Endothelial cell (in vitro differentiated cells): ENCODE measurements at regions not wholly inside any gene's neighbourhood (a gene's known extent, or its start where the extent isn't known, plus 50 kb on each side); places are given as distances from the start of the nearest gene placed in this dataset.

ENCODE experiments used
- DNase-seq: peaks from one replicate; pipeline ENCODE4 v3.0.0; 2021; ENCODE audit warnings: low spot score
- H3K27ac Mint-ChIP-seq: one replicate; pipeline ENCODE4 v1.8.0; 2021; ENCODE audit warnings: mixed read lengths, inconsistent platforms; ENCODE audit not compliant: unreplicated experiment
- H3K27me3 Mint-ChIP-seq: one replicate; pipeline ENCODE4 v1.8.0; 2021; ENCODE audit warnings: mild to moderate bottlenecking, moderate library complexity, mixed read lengths, inconsistent platforms; ENCODE audit not compliant: unreplicated experiment
- H3K36me3 Mint-ChIP-seq: one replicate; pipeline ENCODE4 v1.8.0; 2021; ENCODE audit warnings: mild to moderate bottlenecking, low read depth, mixed read lengths, inconsistent platforms; ENCODE audit not compliant: unreplicated experiment
- H3K4me1 Mint-ChIP-seq: one replicate; pipeline ENCODE4 v1.8.0; 2021; ENCODE audit warnings: mild to moderate bottlenecking, mixed read lengths, inconsistent platforms; ENCODE audit not compliant: unreplicated experiment
- H3K4me3 Mint-ChIP-seq: one replicate; pipeline ENCODE4 v1.8.0; 2021; ENCODE audit warnings: mild to moderate bottlenecking, mixed read lengths, inconsistent platforms; ENCODE audit not compliant: unreplicated experiment
- H3K9me3 Mint-ChIP-seq: one replicate; pipeline ENCODE4 v1.8.0; 2021; ENCODE audit warnings: mixed read lengths, inconsistent platforms; ENCODE audit not compliant: unreplicated experiment
- TF ChIP-seq, protein P1 (sequence below): fragments of 200-600 bp; sonication (generic); IDR thresholded peaks from one replicate; pipeline ENCODE4 v1.5.0; 2021; ENCODE audit warnings: antibody characterized with exemption; ENCODE audit not compliant: unreplicated experiment

DNA sequence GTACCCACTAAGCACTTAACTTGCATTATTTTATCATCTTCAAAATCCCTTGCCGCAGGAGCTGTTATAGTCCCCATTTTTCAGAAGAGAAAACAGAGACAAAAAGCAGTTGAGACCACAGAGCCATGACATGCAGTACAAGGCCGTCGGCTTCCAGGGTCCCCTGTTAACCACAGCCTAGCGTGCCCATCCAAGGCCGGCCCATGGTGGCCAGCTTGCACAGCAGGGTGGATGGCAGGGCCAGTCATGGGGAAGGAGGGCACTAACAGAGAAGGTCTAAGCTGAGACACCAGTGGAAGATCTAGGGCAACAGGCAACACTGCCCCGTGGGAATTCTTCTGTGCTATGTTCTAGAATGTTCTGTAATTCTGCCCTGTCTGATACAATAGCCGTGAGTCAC is 192.6 kb upstream of the ID2 start:
- Mint-ChIP-seq H3K9me3 (no peaks in the 10 kb centered on the region), H3K36me3 (no peaks in the 10 kb centered on the region), H3K4me1 (peaks cover 36% of the 10 kb centered on the region), H3K27me3 (peaks cover 8% of the 10 kb centered on the region), H3K4me3 (no peak overlapping the region), H3K27ac (no peak overlapping the region)
- no peak for DNase-seq
- TF ChIP-seq, protein P1, sequence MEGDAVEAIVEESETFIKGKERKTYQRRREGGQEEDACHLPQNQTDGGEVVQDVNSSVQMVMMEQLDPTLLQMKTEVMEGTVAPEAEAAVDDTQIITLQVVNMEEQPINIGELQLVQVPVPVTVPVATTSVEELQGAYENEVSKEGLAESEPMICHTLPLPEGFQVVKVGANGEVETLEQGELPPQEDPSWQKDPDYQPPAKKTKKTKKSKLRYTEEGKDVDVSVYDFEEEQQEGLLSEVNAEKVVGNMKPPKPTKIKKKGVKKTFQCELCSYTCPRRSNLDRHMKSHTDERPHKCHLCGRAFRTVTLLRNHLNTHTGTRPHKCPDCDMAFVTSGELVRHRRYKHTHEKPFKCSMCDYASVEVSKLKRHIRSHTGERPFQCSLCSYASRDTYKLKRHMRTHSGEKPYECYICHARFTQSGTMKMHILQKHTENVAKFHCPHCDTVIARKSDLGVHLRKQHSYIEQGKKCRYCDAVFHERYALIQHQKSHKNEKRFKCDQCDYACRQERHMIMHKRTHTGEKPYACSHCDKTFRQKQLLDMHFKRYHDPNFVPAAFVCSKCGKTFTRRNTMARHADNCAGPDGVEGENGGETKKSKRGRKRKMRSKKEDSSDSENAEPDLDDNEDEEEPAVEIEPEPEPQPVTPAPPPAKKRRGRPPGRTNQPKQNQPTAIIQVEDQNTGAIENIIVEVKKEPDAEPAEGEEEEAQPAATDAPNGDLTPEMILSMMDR, result no peak

DNA sequence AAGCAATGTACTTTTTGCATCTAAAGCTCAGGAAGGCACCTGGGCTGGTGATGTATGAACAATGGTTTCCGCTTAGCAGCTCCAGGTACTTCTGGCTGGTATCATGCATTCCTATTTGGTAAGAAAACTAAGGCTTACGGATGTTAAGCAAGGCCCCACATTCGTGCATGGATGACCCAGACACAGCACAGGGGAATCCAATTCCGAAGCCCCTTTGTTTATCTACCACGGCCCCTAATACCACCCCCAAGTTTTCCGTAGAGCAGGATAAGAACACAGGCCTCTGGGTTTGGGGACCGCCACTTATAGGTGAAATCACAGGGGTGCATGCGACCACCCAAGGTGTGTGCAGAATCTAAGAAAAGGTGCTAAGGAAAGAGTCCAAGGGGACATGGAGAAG is 192.1 kb upstream of the ID2 start:
- Mint-ChIP-seq H3K36me3 (no peaks in the 10 kb centered on the region), H3K9me3 (no peaks in the 10 kb centered on the region), H3K27me3 (peaks cover 8% of the 10 kb centered on the region), H3K4me3 (no peak overlapping the region), H3K4me1 (peaks cover 42% of the 10 kb centered on the region), H3K27ac (no peak overlapping the region)
- TF ChIP-seq, protein P1, result no peak
- DNase-seq, result no peak

DNA sequence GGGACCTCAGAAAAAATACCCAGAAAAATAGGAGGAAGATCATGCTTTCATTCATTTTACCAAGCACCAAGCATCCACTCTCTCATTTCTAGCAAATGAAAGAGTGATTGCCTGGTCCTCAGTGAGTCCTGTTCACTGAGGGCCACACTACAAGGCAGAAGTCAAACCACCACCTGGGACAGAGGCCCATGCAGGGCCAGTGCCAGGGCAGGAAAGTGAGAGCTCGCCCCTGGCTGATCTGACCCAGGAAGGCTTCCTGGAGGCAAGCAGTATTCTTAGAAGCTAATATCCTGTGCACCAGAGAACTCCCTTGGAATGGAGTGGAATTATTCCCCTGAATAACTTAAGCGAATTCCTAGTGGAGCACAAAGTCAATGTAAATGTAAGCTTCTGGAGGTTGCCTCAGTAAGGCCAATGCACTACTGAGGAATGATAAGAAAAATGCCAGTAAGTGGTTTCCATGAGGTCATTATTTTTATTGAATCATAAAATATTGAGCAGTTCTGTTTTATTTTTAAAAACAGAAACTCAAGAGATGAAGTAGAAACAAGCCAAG is 191.6 kb upstream of the ID2 start:
- Mint-ChIP-seq H3K9me3 (no peaks in the 10 kb centered on the region), H3K36me3 (no peaks in the 10 kb centered on the region), H3K4me1 (peaks cover 47% of the 10 kb centered on the region), H3K27me3 (peaks cover 8% of the 10 kb centered on the region), H3K27ac (no peak overlapping the region), H3K4me3 (no peak overlapping the region)
- TF ChIP-seq, protein P1, result no peak
- DNase-seq, result no peak

DNA sequence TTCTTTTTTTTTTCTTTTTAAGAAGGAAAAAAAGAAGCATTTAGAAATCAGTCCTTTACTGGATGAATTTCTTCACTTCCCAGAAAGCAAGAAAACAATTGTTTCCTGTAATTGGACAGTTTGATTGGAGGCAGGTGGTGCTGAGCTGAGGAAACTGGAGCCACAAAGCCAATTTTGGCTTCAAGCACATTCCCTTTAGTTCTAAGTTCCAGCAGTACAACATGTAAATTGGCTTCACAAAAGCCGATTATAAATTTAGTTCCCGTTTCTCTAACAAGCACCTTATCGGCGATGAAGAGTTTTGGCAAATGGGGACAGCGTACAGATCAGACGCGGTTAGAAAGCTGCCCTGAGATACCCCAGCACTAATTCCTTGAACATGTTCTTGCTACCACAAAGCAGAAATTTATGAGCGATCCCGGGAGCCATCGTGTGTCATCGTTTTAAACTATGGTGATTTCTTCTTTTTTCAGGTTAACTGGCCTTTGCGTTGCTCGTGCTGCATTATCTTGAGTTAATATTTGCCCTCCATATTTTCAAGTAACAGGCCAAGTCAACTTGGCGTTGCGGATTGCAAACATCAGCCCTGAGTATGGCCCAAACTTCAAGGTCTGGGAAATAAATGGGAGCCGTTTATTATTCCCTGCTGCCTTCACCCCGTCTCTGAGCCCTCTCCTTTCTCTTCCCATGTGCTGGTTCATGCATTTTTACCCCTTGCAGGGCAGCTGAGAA is 190.4 kb upstream of the ID2 start:
- Mint-ChIP-seq H3K27ac (no peak overlapping the region), H3K27me3 (peaks cover 11% of the 10 kb centered on the region), H3K9me3 (no peaks in the 10 kb centered on the region), H3K36me3 (no peaks in the 10 kb centered on the region), H3K4me1 (peaks cover 58% of the 10 kb centered on the region), H3K4me3 (no peak overlapping the region)
- no peak for DNase-seq
- TF ChIP-seq, protein P1, result no peak

DNA sequence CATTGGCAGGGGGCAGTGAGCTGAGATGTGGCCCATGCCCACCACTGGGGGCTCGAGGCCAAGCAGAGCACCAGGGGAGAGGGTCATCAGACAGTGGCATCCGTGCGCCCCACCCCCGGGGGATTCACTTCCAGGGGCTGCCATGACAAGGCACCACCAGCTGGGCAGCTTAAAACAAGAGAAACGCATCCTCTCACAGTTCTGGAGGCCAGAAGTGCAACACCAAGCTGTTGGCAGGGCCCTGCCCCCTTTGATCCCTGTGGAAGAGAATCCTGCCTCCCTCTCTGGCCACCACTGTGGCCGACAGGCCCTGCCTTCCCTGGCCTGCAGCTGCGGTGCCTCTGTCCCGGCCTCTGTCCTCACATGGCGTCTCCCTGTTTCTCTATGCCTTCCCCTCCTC is 187.7 kb upstream of the ID2 start:
- Mint-ChIP-seq H3K27ac (peak overlapping the region; percentile 40), H3K4me3 (no peak overlapping the region), H3K9me3 (no peaks in the 10 kb centered on the region), H3K27me3 (peaks cover 4% of the 10 kb centered on the region), H3K36me3 (no peaks in the 10 kb centered on the region), H3K4me1 (peaks cover 54% of the 10 kb centered on the region)
- TF ChIP-seq, protein P1, result no peak
- no peak for DNase-seq
